COLO668 (cell line): ENCODE measurements at regions not wholly inside any gene's neighbourhood (a gene's known extent, or its start where the extent isn't known, plus 50 kb on each side); places are given as distances from the start of the nearest gene placed in this dataset.

Experiments
- DNase-seq: peaks from one replicate; lab custom pipeline; 2025; ENCODE audit not compliant: unreplicated experiment; lab: John Stamatoyannopoulos, UW

DNA sequence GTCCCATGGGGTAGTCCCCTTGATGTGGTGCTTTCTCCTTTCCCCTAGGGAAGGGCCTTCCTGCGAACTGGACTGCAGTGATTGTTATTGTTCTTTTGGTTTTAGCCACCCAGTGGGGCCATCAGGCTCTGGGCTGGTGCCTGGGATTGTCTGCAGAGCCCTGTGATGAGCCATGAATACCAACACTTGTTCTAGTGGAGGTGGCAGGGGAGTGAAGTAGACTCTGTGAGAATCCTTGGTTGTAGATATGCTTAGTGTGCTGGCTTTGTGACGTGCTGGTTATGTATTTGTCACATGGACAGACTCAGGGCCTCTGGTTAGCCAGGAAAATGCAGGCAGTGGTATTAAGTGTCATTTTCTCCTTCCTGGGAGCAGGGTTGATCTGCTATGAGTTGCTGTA is 51.8 kb upstream of the NDUFB4 start:
- no peak for DNase-seq

DNA sequence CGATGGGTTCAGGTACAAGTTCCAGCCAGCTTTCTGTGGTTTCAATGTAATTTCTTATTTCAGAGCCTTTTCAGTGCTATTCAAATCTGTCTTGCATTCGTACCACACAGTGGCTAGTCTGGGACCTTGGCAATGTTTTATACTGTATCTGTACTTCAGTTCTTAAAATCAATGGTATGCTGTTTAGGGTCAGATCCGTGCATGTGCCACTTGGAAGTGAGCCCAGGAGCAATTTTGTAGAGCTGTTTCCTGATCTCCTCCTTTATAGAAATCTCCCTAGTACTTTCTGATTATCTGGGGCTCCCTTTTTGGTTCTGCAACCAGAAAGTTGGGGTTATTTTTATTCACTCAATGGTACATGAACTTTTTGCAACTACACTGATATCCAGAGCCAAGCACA is 59.5 kb upstream of the NDUFB4 start:
- no peak for DNase-seq

DNA sequence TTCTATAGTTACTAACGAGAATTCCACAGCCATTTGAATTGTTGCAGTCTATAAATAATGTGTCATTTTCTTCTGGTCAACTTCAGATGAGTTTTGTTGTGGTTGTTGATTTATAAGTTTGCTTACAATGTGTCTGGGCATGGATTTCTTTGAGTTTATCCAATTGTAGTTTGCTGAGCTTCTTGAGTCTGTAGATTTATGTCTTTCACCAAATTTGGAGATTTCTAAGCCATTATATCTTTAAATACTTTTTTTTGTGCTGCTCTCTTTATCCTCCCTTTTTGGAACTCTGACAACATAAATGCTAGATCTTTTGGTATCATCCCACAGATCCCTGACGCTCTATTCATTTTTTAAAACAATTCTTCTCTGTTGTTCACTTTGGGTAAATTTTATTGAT is 63.2 kb upstream of the NDUFB4 start:
- no peak for DNase-seq

DNA sequence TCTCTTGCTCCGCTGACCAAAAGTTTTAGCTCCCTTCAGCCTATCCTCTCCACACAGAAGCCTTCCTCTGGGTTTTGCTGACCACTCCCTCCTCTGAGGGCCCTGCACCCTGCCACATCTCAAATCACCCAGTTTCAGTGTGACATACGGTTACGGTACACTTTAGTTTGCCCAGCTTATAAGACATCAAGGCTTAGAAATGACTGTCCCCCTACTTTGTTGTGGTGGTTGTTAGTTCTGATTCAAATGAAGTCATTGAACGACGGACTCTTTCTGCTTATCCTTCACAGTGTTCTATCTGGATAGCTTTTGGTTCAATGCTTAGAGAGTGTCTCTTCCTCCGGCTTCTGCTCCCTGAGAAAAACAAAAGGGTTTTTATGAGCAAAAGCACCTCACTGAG is 68.0 kb upstream of the NDUFB4 start:
- no peak for DNase-seq

DNA sequence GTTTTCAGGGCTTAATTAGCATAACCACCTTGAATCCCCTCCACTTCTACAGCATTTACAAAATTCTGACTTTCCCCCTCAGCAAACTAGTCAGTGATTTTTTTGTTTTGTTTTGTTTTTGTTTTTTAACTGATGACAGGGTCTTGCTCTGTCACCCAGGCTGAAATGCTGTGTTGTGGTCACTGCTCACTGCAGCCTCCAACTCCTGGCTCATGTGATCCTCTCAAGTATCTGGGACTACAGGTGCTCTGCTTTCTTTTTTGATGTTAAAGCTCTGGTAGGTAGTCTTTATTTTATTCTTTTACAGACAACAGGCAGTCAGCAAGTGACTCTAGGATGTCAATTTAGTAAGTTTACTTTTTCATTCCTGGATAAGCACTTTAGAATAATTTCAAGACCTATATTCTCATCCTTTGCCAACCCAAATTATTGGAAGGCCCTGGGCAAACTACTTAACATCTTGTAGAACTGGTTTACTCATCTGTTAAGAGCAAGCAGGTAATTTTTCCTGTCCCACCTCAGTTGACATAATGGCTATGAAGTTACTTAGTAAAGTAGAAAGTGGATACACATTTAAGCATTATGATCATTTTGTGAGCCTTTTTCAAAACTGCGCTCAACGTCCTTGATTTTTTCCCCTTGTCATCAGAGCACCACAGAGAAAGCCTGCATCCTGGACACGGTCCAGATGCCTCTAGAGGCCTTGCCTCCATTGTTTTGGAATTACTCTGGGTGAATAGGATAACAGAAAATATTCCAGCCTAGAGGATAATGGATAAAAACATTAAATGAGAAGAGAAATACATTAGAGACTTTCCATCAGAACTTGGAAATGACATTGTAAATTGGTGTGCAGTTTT is 69.9 kb upstream of the NDUFB4 start:
- DNase-seq: no peak

DNA sequence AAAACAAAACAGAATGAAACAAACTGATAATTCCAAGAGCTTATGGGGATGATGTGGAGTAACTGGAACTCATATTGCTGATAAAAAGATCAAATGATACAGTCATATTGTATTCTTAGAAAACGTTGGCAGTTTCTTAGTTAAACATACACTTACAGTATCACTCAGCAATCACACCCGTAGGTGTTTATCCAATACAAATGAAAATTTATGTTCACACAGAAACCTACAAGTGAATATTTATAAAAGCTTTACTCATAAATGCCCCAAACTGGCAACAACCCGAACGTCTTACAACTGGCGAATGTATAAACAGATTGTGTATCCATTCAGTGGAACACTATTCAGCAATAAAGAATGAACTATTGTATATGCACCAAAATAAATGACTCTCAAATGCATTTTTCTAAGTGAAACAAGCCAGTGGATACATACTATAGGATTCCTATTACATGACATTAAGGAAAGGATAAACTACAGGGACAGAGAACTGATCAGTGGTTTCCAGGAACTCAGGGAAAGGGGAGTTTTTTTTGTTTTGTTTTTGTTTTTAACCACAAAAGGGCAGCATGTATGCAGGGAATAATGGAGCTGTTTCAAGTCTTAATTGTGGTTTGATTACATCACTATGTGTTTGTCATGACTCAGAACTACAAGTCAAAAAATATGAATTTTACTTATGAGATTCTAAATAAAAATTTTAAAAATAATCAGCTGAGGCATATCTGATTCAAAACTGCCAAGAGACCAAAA is 71.8 kb upstream of the NDUFB4 start:
- no peak for DNase-seq

DNA sequence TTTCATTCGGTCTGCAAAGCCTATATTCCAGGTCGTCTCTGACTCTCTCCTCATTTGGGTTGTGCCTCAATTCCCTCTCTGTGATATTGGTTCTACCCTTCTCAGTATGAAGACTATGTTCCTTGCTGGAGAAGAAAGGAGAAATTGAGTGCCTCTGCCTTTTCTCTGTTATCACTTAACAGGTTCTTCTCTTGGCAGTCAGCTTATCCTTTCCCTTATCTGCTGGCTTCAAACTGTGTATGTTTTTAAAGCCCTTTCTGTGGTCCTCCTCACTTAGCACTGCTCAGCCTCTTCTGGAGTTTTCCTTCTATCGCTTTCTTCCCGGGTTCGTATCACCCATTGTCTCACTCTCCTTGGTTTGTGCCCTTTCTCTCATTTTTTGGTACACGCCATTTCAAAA is 65.3 kb upstream of the FSTL1 start:
- DNase-seq: no peak

DNA sequence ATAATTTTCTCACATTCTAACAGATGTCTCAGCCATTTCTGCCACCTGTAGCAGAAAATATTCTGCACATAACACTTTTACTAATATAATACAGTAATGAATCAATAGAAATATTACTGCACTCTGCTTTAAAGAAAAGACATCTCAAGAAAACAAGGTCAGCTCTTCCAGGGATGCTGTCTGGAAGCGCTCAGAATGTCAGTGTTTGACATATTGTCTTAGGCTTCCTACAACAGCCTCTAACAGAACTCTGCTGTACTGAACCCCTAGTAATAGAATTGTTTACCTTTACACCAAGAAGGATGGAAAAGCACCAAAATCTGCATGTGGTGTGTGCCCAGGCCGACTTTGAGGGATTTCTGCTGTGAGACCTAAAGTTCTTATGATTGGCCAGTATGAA is 61.9 kb upstream of the FSTL1 start:
- DNase-seq: no peak

DNA sequence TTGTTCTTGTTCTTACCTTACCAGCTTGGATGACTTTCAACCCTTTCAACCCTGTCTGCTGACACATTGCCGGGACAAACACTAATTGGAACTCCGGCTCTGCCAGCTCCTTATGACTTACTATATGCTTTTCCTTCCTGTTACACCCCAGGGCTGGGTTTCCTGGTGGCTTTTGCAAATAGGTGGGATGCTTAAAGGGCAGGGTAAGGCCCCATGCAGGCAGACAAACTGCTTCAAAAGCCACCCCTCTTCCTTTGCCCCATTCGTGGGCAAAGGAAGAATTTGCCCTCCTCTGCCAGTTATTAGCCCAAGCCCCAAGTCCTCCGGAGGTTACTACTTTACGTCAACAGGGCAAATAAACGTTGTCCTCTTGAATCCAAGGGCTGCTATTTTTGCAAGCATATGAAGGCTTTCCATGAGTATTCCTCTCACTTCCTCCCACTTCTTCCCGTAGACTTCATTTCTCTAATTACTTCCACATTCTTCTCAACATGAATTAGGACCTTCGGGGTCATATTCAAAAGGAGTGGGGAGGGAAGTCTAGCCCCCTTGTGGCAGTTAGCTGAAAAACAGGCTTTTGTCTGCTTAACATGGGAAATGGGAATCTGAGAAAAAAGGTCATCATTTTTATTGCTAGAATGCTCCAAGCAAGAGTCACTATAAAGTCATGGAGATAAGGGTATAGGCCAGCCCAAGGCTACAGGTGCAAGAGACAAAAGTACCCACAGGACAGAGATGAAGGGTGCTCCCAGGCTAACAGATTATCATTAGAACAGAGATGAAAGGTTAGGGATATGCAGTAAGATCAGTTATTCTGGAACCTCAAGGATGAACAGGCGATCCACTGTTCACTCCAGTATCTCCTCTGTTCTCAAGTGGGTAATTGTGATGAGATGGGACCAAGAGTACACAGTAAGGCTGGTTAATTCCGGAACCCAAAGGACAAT is 56.3 kb upstream of the FSTL1 start:
- peak; percentile 7 for DNase-seq

DNA sequence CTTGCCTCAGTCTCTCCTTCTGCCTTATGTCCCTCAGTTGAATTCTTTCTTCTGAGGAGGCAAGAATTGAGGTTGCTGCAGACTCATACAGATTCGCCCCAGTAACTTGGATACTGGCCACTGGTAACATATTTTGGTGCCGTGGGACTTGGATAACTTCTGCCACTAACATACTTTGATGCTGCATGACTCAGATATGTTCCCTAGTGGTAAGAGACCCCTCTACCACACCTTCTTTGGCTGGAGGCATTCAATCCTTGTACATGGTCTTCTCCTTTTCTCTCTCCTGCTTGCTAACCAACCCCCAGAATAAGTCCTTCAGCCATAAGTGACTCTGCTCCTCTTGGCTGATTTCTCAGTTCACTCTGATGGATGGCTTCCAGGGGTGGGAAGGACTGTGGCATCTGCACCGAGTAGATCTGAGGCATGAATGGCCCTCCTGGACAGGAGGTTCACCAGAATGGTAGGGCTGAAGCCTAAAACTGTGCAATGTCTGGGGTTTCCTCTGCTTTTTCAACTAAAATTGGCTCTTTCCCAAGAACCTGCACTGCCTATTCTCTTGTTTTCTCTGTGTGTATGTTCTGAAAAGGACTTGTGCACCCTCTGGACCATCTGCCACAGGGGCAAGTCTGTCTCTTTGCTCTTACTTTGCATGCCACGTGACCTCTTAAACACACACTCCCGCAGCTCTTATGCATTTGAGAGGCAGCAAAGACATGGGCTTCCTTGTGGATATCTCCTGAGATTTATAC is 55.5 kb upstream of the FSTL1 start:
- DNase-seq: no peak

DNA sequence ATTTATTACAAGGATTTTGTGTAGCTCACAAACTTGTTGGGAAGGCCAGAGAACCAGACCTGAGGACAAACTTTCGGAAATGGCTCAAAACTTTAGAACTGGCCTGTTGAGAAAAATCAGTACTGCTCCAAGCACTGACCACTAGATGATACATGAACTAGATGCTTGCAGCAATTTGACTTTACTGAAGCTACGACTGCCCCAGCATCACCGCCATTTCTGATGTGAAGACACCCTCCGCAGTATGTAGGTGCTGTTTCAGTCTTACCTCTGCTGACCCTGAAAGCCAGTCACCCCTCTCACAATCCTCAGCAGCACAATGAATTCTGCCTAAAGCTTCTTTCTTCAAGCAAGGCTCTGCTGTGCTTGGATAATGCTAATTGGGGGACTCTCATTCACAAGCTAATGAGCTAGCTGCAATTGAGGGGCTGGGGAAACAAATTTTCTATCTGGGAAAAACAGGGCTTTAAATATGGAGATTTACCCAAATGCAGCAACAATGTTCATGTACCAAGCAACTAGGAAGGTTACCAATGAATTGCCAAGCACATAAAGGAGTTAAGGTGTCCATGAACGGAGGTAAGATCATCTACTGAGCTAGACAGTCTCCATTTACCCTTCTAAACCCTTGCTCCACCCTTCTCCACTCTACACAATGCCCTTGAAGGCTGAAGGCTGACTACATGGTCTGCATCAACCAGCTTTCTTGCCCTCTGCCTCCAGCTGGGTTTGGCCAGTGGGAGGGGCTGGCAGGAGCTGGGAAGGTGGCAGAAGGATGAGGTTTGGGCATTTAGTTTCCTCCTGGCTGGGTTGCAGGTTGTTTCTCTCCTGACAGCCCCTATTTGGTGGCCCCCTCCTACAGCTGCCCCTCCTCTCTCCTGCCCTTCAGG is 53.2 kb upstream of the FSTL1 start:
- DNase-seq: no peak

DNA sequence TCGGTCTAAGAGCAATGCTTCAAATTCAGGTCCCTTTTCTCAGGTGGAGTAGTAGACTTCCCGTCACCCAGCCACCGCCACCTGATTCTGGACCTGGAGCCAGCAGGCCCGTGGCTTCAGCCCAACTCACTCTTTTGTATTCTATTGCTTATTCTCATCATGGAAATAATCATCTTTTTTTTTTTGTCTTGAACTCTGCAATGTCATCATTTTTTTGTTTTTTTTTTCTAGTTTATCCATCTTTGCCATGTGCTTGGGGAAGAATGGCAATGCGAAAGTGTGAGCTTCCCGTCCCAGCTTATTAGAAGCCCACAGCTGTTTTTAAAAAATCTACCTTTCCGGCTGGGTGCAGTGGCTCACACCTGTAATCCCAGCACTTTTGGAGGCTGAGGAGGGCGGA is 51.3 kb upstream of the FSTL1 start:
- DNase-seq: no peak
